T-helper 22 cell (primary cell): ENCODE measurements at regions not wholly inside any gene's neighbourhood (a gene's known extent, or its start where the extent isn't known, plus 50 kb on each side); places are given as distances from the start of the nearest gene placed in this dataset.

Experiments used
- DNase-seq: peaks from one replicate; pipeline ENCODE4 v3.0.0-alpha.2; 2020; ENCODE audit warnings: low read depth

DNA sequence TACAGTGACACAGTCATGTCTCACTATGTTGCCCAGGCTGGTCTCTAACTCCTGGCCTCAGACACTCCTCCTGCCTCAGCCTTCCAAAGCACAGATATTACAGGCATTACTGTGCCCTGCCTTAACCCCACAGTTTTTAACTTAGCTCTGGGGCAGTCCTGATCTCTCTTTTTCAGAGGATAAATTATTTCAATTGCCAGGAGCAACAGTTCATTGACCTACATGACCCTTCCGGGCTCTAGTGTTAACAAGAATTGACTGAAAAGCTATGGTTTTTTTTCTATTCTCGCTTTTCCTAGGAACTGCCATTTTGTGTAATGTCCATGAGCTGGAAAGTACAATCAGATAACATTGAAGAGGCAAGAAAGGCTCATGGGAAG, 92.8 kb downstream of the HNRNPLL start:
- no peak for DNase-seq

DNA sequence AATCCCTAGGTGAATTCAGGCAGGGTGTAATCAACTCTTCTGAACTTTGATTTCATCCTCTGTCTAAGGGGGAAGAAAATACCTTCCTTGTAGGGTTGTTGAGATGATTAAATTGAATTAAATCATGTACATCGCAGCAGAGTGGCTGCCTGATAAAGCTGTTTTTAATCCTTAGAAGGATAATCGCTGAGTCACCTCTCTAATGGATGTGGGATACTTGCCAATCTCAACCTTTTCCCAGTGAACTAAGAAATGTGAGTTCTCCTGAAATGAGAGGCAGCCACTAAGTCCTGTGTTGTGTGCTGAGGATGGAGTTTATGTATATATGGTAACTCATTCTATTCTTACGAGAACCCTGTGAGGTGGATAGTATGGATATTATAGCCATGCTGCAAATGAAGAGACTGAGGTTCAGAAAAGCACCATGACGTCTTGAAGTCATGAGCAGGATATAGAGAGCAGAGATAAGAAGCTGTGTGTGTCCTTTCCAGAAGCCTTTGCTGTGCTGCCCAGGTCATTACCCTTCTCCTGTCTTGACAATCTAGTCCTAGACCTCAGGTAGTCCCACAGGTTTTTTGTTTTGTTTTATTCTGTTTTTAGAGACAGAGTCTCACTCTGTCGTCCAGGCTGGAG, 93.3 kb downstream of the HNRNPLL start:
- no peak for DNase-seq

- peak; percentile 49 for DNase-seq
Observed at GRCh38 chr2:38508311-38509039, 94.3 kb downstream of the HNRNPLL start.

GRCh38 chr2:38507712-38508111, 95.0 kb downstream of the HNRNPLL start:
- no peak for DNase-seq

- DNase-seq: no peak
Observed at GRCh38 chr2:38505779-38506178, 96.9 kb downstream of the HNRNPLL start.

DNA sequence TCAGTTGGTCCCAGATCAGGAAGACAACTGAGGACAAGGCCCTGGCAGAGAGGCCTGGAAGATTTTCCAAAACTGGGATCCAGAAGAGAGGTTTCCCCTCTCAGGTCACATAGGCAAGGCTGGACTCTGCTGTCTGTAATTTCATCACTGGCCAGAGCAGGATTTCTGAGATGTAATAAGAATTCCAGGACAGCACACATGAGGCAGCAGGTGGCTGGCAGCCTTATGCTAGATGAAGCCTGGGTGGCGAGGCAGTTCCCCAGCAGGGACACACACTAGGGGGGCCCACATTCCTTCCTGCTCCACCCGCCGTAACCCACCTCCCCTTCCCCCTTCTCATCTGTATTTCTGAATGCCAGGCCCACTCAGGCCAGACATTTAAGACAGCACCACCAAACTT, 98.6 kb downstream of the HNRNPLL start:
- no peak for DNase-seq

- no peak for DNase-seq
Observed at GRCh38 chr2:38502107-38502506, 100.6 kb downstream of the HNRNPLL start.

DNA sequence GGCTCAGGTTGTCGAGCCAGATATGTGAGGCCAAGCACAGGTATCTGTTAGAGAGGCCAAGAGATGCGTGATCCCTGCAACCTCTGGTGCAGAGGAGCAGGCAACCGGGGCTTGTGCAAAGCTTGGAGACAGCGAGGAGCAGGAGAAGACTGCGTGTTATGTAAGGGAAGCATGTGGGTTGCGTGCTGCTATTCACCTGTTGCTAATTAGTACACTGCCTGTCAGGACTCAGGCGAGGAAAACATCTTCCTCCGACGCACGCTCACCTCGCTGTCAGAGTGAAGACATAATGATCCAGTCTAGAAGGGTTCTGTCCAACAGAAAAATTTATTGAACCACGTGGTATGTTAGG, 102.5 kb downstream of the HNRNPLL start:
- DNase-seq: no peak

- no peak for DNase-seq
Observed at GRCh38 chr2:38499548-38500282, 103.0 kb downstream of the HNRNPLL start.

DNA sequence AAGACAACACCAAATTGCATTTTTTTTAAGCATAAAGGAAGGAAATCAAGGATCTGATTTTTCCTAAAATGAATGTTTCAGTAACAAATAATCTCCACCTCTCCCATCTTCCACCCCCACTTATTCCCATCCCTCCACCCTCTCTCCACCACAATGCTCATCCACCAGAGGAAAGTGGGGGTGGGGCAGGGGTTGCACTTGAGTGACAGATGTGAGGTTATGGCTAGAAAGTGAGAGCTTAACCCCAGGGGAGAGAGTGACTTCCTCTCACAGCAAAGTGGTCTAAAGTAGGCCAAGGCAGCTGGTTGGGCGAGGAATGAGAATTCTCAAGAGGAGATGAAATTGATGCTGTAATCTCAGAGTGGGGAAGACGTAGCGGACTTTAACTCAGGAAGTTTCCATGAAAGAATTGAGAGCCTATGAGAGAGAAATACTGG, 104.7 kb downstream of the HNRNPLL start:
- DNase-seq: no peak

- no peak for DNase-seq
Observed at GRCh38 chr2:38497670-38498037, 105.1 kb downstream of the HNRNPLL start.

DNA sequence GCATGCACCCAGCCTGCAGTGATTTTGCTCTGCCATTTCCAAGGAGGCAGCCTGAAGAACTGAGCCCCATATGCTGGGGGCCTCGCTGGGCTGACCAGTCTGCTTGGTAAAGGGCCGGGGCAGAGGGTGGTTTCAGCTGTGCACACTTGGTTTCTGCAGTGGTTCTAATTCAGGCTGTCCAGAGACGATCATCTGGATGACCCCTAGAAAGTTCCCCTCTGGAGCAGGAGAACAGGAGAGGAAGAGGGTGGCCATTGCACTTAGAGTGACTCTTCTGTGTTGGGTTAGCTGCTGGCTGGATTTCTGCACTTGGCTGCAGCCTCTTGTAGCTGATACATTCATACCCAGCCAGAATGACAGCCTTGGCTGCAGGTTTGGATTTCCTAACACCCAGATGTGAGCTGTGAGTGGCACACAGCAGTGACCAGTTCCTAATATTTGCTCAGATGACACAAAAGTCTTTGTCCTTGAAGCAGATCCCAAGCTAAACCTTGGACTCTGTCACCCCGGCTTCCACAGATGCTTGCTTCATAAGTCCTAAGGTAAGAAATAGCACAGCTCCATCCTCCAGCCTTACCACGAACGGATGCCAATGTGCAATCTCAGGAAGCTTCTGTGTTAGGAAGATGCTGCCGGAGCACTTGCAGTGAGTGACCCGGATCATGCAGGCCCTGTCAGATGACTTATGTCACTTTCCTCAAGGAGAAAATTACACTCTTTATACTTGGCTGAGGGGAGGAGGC, 105.6 kb downstream of the HNRNPLL start:
- no peak for DNase-seq

- no peak for DNase-seq
Observed at GRCh38 chr2:38495880-38496279, 106.8 kb downstream of the HNRNPLL start.

- no peak for DNase-seq
Observed at GRCh38 chr2:38494394-38494793, 108.3 kb downstream of the HNRNPLL start.

DNA sequence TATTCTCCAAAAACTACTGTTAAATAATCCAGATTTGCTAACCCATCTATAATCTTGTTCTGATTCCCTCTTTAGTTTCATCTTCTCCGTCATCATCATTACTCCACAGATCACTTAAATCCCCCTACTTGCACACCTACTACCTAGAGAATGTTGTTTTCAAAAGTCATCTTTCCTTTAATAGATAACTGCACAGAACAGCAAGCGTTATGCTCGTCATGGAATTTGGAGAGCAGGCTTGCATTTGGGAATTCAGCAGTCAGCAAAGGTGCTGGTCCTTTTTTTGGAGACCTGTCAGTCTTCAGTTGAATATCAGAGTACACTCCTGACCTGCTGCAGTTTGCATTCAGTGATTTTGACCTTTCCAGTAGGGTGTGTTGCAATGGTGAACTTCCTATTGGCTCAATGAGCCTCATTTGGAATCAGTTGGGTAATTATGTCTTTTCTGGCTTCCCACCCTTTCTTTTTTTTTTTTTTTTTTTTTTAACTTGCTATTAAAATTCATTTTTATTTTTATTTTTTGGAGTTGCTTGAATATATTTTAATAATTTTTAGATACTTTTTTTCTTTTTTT, 110.6 kb downstream of the HNRNPLL start:
- DNase-seq: no peak

GRCh38 chr2:38491436-38491835, 111.3 kb downstream of the HNRNPLL start:
- no peak for DNase-seq

- no peak for DNase-seq
Observed at GRCh38 chr2:38489846-38490245, 112.8 kb upstream of the ATL2 start.

DNA sequence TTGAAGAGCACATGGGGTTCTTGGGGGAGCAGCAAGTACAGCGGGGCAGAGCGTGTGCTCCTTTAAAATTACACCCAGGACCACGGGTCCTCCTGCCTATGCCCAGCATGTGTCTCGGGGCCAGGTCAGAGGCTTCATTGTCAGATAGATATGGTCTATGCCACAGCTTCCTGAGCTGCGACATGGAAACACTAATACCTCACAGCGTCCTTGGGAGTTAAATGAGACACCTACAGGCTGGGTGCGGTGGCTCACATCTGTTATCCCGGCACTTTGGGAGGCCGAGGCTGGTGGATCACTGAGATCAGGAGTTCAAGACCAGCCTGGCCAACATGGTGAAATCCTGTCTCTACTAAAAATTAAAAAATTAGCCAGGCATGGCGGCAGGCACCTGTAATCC, 110.8 kb upstream of the ATL2 start:
- no peak for DNase-seq

- no peak for DNase-seq
Observed at GRCh38 chr2:38486213-38487026, 109.3 kb upstream of the ATL2 start.

DNA sequence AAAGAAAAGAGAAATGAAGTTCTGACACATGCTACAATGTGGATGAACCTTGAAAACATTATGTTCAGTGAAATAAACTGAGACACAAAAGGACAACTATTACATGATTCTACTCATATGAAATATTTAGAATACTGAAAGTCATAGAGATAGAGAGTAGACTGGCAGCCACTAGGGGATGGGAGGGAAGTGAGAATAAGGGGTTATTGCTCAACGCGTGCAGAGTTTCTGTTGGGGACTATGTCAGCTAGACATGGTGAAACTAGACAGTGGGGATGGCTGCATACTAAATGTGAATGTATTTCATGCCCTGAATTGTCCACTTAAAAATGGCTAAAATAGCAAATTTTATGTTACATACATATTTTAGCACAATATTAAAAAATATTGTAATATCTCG, 108.7 kb upstream of the ATL2 start:
- no peak for DNase-seq

GRCh38 chr2:38484957-38485356, 107.9 kb upstream of the ATL2 start:
- DNase-seq: no peak
